ENCODE measurements at regions not wholly inside any gene's neighbourhood (a gene's known extent, or its start where the extent isn't known, plus 50 kb on each side); places are given as distances from the start of the nearest gene placed in this dataset.

GRCh38 chr1:20432341-20432740, 53.7 kb downstream of the CAMK2N1 start:
- peaks cover 61% of the 10 kb centered on the region for H3K27me3 ChIP-seq
- no peak for TF ChIP-seq CTCF (IDR thresholded peaks at IDR 0.05; ENCODE audit: low read depth, low read length)
- H3K27ac ChIP-seq = no peak overlapping the region
- H3K36me3 ChIP-seq = no peaks in the 10 kb centered on the region
- no peak for DNase-seq (ENCODE audit: low read depth in 1 of 2, low spot score in 1 of 2)
- H3K4me1 ChIP-seq (ENCODE audit: low read depth) = no peaks in the 10 kb centered on the region
- no peak overlapping the region for H3K4me3 ChIP-seq
- H3K9me3 ChIP-seq (ENCODE audit: low read depth) = no peaks in the 10 kb centered on the region

- Histone ChIP-seq H3K4me1 (ENCODE audit: low read depth) (no peaks in the 10 kb centered on the region), H3K4me3 (no peak overlapping the region), H3K27ac (no peak overlapping the region), H3K9me3 (ENCODE audit: low read depth) (no peaks in the 10 kb centered on the region), H3K36me3 (no peaks in the 10 kb centered on the region), H3K27me3 (peaks cover 66% of the 10 kb centered on the region)
- no peak for TF ChIP-seq CTCF (IDR thresholded peaks at IDR 0.05; ENCODE audit: low read depth, low read length)
- DNase-seq (ENCODE audit: low read depth in 1 of 2, low spot score in 1 of 2) = no peak
Measured at GRCh38 chr1:20431176-20431460, 54.9 kb downstream of the CAMK2N1 start.

GRCh38 chr1:20430355-20431175, 55.4 kb downstream of the CAMK2N1 start:
- Histone ChIP-seq H3K27ac (no peak overlapping the region), H3K27me3 (peaks cover 65% of the 10 kb centered on the region), H3K4me3 (no peak overlapping the region), H3K36me3 (no peaks in the 10 kb centered on the region), H3K4me1 (ENCODE audit: low read depth) (no peaks in the 10 kb centered on the region), H3K9me3 (ENCODE audit: low read depth) (no peaks in the 10 kb centered on the region)
- TF ChIP-seq CTCF (IDR thresholded peaks at IDR 0.05; ENCODE audit: low read depth, low read length) = peak; percentile 89
- DNase-seq (ENCODE audit: low read depth in 1 of 2, low spot score in 1 of 2) = peak; percentile 38 to 70

GRCh38 chr1:20429296-20429695, 56.7 kb downstream of the CAMK2N1 start:
- Histone ChIP-seq H3K4me3 (no peak overlapping the region), H3K9me3 (ENCODE audit: low read depth) (no peaks in the 10 kb centered on the region), H3K36me3 (no peaks in the 10 kb centered on the region), H3K27ac (no peak overlapping the region), H3K4me1 (ENCODE audit: low read depth) (no peaks in the 10 kb centered on the region), H3K27me3 (peaks cover 61% of the 10 kb centered on the region)
- no peak for DNase-seq (ENCODE audit: low read depth in 1 of 2, low spot score in 1 of 2)
- TF ChIP-seq CTCF (IDR thresholded peaks at IDR 0.05; ENCODE audit: low read depth, low read length) = no peak

GRCh38 chr1:20428841-20429240, 57.2 kb downstream of the CAMK2N1 start:
- no peak for TF ChIP-seq CTCF (IDR thresholded peaks at IDR 0.05; ENCODE audit: low read depth, low read length)
- H3K27me3 ChIP-seq = peaks cover 59% of the 10 kb centered on the region

More at GRCh38 chr1:20428841-20429240, 57.2 kb downstream of the CAMK2N1 start:
- Histone ChIP-seq H3K36me3 (no peaks in the 10 kb centered on the region), H3K4me1 (ENCODE audit: low read depth) (no peaks in the 10 kb centered on the region), H3K4me3 (no peak overlapping the region), H3K9me3 (ENCODE audit: low read depth) (no peaks in the 10 kb centered on the region), H3K27ac (no peak overlapping the region)
- no peak for DNase-seq (ENCODE audit: low read depth in 1 of 2, low spot score in 1 of 2)
